ENCODE measurements at regions not wholly inside any gene's neighbourhood (a gene's known extent, or its start where the extent isn't known, plus 50 kb on each side); places are given as distances from the start of the nearest gene placed in this dataset.

- no peaks in the 10 kb centered on the region for H3K4me1 ChIP-seq (ENCODE audit: control insufficient read depth, insufficient read depth, low read length)
- H3K36me3 ChIP-seq (ENCODE audit: control insufficient read depth, insufficient read depth, low read length), result no peaks in the 10 kb centered on the region
- no peaks in the 10 kb centered on the region for H3K27me3 ChIP-seq (ENCODE audit: control insufficient read depth, insufficient read depth, low read length)
- no peak overlapping the region for H3K9ac ChIP-seq (ENCODE audit: low read depth, low read length)
- H3K9me3 ChIP-seq (ENCODE audit: control insufficient read depth, insufficient read depth, low read length), result no peaks in the 10 kb centered on the region
- no peak overlapping the region for H3K4me3 ChIP-seq (ENCODE audit: low read depth, low read length)
These were observed 68.5 kb upstream of the LHX1 start for GRCh38 chr17:36868777-36869176.

GRCh38 chr17:36869441-36869840 lies 67.8 kb upstream of the LHX1 start:
- Histone ChIP-seq H3K36me3 (ENCODE audit: control insufficient read depth, insufficient read depth, low read length) (no peaks in the 10 kb centered on the region), H3K4me1 (ENCODE audit: control insufficient read depth, insufficient read depth, low read length) (no peaks in the 10 kb centered on the region), H3K27me3 (ENCODE audit: control insufficient read depth, insufficient read depth, low read length) (no peaks in the 10 kb centered on the region), H3K9ac (ENCODE audit: low read depth, low read length) (no peak overlapping the region), H3K9me3 (ENCODE audit: control insufficient read depth, insufficient read depth, low read length) (no peaks in the 10 kb centered on the region), H3K4me3 (ENCODE audit: low read depth, low read length) (no peak overlapping the region)

- no peaks in the 10 kb centered on the region for H3K9me3 ChIP-seq (ENCODE audit: control insufficient read depth, insufficient read depth, low read length)
- no peak overlapping the region for H3K9ac ChIP-seq (ENCODE audit: low read depth, low read length)
- no peak overlapping the region for H3K4me3 ChIP-seq (ENCODE audit: low read depth, low read length)
- H3K4me1 ChIP-seq (ENCODE audit: control insufficient read depth, insufficient read depth, low read length), result no peaks in the 10 kb centered on the region
- H3K27me3 ChIP-seq (ENCODE audit: control insufficient read depth, insufficient read depth, low read length), result no peaks in the 10 kb centered on the region
- H3K36me3 ChIP-seq (ENCODE audit: control insufficient read depth, insufficient read depth, low read length), result no peaks in the 10 kb centered on the region
These were observed 67.2 kb upstream of the LHX1 start for GRCh38 chr17:36869856-36870719.

- no peak overlapping the region for H3K9ac ChIP-seq (ENCODE audit: low read depth, low read length)
- H3K36me3 ChIP-seq (ENCODE audit: control insufficient read depth, insufficient read depth, low read length), result no peaks in the 10 kb centered on the region
- H3K4me1 ChIP-seq (ENCODE audit: control insufficient read depth, insufficient read depth, low read length), result peaks cover 1% of the 10 kb centered on the region
- no peaks in the 10 kb centered on the region for H3K9me3 ChIP-seq (ENCODE audit: control insufficient read depth, insufficient read depth, low read length)
- H3K4me3 ChIP-seq (ENCODE audit: low read depth, low read length), result no peak overlapping the region
- H3K27me3 ChIP-seq (ENCODE audit: control insufficient read depth, insufficient read depth, low read length), result no peaks in the 10 kb centered on the region
These were observed 66.6 kb upstream of the LHX1 start for GRCh38 chr17:36870720-36870999.

- no peaks in the 10 kb centered on the region for H3K36me3 ChIP-seq (ENCODE audit: control insufficient read depth, insufficient read depth, low read length)
- no peaks in the 10 kb centered on the region for H3K27me3 ChIP-seq (ENCODE audit: control insufficient read depth, insufficient read depth, low read length)
- no peak overlapping the region for H3K4me3 ChIP-seq (ENCODE audit: low read depth, low read length)
- H3K4me1 ChIP-seq (ENCODE audit: control insufficient read depth, insufficient read depth, low read length), result peaks cover 4% of the 10 kb centered on the region
- H3K9me3 ChIP-seq (ENCODE audit: control insufficient read depth, insufficient read depth, low read length), result no peaks in the 10 kb centered on the region
- no peak overlapping the region for H3K9ac ChIP-seq (ENCODE audit: low read depth, low read length)
These were observed 61.5 kb upstream of the LHX1 start for GRCh38 chr17:36875698-36876293.

GRCh38 chr17:36876966-36877365 lies 60.3 kb upstream of the LHX1 start:
- Histone ChIP-seq H3K27me3 (ENCODE audit: control insufficient read depth, insufficient read depth, low read length) (no peaks in the 10 kb centered on the region), H3K4me1 (ENCODE audit: control insufficient read depth, insufficient read depth, low read length) (peaks cover 4% of the 10 kb centered on the region), H3K4me3 (ENCODE audit: low read depth, low read length) (no peak overlapping the region), H3K9me3 (ENCODE audit: control insufficient read depth, insufficient read depth, low read length) (no peaks in the 10 kb centered on the region), H3K9ac (ENCODE audit: low read depth, low read length) (no peak overlapping the region), H3K36me3 (ENCODE audit: control insufficient read depth, insufficient read depth, low read length) (no peaks in the 10 kb centered on the region)

GRCh38 chr17:36877771-36878170 lies 59.5 kb upstream of the LHX1 start:
- no peak overlapping the region for H3K4me3 ChIP-seq (ENCODE audit: low read depth, low read length)
- peaks cover 4% of the 10 kb centered on the region for H3K4me1 ChIP-seq (ENCODE audit: control insufficient read depth, insufficient read depth, low read length)
- no peaks in the 10 kb centered on the region for H3K9me3 ChIP-seq (ENCODE audit: control insufficient read depth, insufficient read depth, low read length)
- no peaks in the 10 kb centered on the region for H3K27me3 ChIP-seq (ENCODE audit: control insufficient read depth, insufficient read depth, low read length)
- no peak overlapping the region for H3K9ac ChIP-seq (ENCODE audit: low read depth, low read length)
- no peaks in the 10 kb centered on the region for H3K36me3 ChIP-seq (ENCODE audit: control insufficient read depth, insufficient read depth, low read length)

- H3K4me3 ChIP-seq (ENCODE audit: low read depth, low read length), result no peak overlapping the region
- H3K27me3 ChIP-seq (ENCODE audit: control insufficient read depth, insufficient read depth, low read length), result no peaks in the 10 kb centered on the region
- no peaks in the 10 kb centered on the region for H3K36me3 ChIP-seq (ENCODE audit: control insufficient read depth, insufficient read depth, low read length)
- H3K9ac ChIP-seq (ENCODE audit: low read depth, low read length), result no peak overlapping the region
- no peaks in the 10 kb centered on the region for H3K9me3 ChIP-seq (ENCODE audit: control insufficient read depth, insufficient read depth, low read length)
- H3K4me1 ChIP-seq (ENCODE audit: control insufficient read depth, insufficient read depth, low read length), result peaks cover 4% of the 10 kb centered on the region
These were observed 59.1 kb upstream of the LHX1 start for GRCh38 chr17:36878216-36878615.

GRCh38 chr17:36879027-36879426 lies 58.2 kb upstream of the LHX1 start:
- peaks cover 4% of the 10 kb centered on the region for H3K4me1 ChIP-seq (ENCODE audit: control insufficient read depth, insufficient read depth, low read length)
- no peak overlapping the region for H3K9ac ChIP-seq (ENCODE audit: low read depth, low read length)
- no peaks in the 10 kb centered on the region for H3K27me3 ChIP-seq (ENCODE audit: control insufficient read depth, insufficient read depth, low read length)
- no peaks in the 10 kb centered on the region for H3K36me3 ChIP-seq (ENCODE audit: control insufficient read depth, insufficient read depth, low read length)
- no peaks in the 10 kb centered on the region for H3K9me3 ChIP-seq (ENCODE audit: control insufficient read depth, insufficient read depth, low read length)
- H3K4me3 ChIP-seq (ENCODE audit: low read depth, low read length), result no peak overlapping the region

GRCh38 chr17:36879624-36880131 lies 57.6 kb upstream of the LHX1 start:
- Histone ChIP-seq H3K9ac (ENCODE audit: low read depth, low read length) (no peak overlapping the region), H3K4me1 (ENCODE audit: control insufficient read depth, insufficient read depth, low read length) (peaks cover 4% of the 10 kb centered on the region), H3K9me3 (ENCODE audit: control insufficient read depth, insufficient read depth, low read length) (no peaks in the 10 kb centered on the region), H3K27me3 (ENCODE audit: control insufficient read depth, insufficient read depth, low read length) (no peaks in the 10 kb centered on the region), H3K4me3 (ENCODE audit: low read depth, low read length) (no peak overlapping the region), H3K36me3 (ENCODE audit: control insufficient read depth, insufficient read depth, low read length) (no peaks in the 10 kb centered on the region)

GRCh38 chr17:36880268-36880905 lies 56.9 kb upstream of the LHX1 start:
- no peaks in the 10 kb centered on the region for H3K9me3 ChIP-seq (ENCODE audit: control insufficient read depth, insufficient read depth, low read length)
- no peaks in the 10 kb centered on the region for H3K27me3 ChIP-seq (ENCODE audit: control insufficient read depth, insufficient read depth, low read length)
- H3K36me3 ChIP-seq (ENCODE audit: control insufficient read depth, insufficient read depth, low read length), result no peaks in the 10 kb centered on the region

GRCh38 chr17:36881323-36881722 lies 56.0 kb upstream of the LHX1 start:
- Histone ChIP-seq H3K4me1 (ENCODE audit: control insufficient read depth, insufficient read depth, low read length) (peaks cover 7% of the 10 kb centered on the region), H3K36me3 (ENCODE audit: control insufficient read depth, insufficient read depth, low read length) (no peaks in the 10 kb centered on the region), H3K27me3 (ENCODE audit: control insufficient read depth, insufficient read depth, low read length) (no peaks in the 10 kb centered on the region), H3K4me3 (ENCODE audit: low read depth, low read length) (no peak overlapping the region), H3K9me3 (ENCODE audit: control insufficient read depth, insufficient read depth, low read length) (no peaks in the 10 kb centered on the region), H3K9ac (ENCODE audit: low read depth, low read length) (no peak overlapping the region)

More at GRCh38 chr17:36880268-36880905, 56.9 kb upstream of the LHX1 start:
- peaks cover 8% of the 10 kb centered on the region for H3K4me1 ChIP-seq (ENCODE audit: control insufficient read depth, insufficient read depth, low read length)
- no peak overlapping the region for H3K4me3 ChIP-seq (ENCODE audit: low read depth, low read length)
- H3K9ac ChIP-seq (ENCODE audit: low read depth, low read length), result no peak overlapping the region

Data from iPS-15b (cell line).